Neural progenitor cell (in vitro differentiated cells): ENCODE measurements at regions not wholly inside any gene's neighbourhood (a gene's known extent, or its start where the extent isn't known, plus 50 kb on each side); places are given as distances from the start of the nearest gene placed in this dataset.

ENCODE experiments used
- EZH2 ChIP-seq: fragments of 200-600 bp; sonication (generic); IDR thresholded peaks from 2 replicates; pipeline ENCODE4 v1.6.1; 2017; ENCODE audit warnings: antibody characterized with exemption, mild to moderate bottlenecking, moderate library complexity
- TF ChIP-seq, protein P1 (sequence below): fragments of 200-600 bp; sonication (generic); IDR thresholded peaks from 2 replicates; pipeline ENCODE4 v1.5.1; 2017; ENCODE audit warnings: antibody characterized with exemption, mild to moderate bottlenecking

DNA sequence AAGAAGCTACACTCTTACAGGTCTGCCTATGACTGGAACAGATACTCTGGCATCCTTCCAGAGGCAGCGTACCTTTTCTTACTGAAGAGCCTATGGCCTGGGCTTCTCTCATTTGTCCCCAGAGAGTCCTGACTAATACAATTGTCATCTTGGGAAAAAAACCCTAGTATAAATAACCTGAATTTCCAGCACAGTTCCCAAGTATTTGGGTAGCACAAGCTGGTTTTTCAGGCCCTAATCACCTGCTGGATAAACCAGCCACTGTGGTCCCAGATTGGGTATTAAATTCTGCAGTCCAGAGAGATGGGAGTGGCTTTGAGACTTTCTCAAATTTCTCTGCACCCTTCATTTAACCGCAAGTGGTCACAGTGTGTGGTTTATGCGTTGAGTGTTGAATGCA, 186.8 kb upstream of the NEBL start:
- TF ChIP-seq, protein P1, sequence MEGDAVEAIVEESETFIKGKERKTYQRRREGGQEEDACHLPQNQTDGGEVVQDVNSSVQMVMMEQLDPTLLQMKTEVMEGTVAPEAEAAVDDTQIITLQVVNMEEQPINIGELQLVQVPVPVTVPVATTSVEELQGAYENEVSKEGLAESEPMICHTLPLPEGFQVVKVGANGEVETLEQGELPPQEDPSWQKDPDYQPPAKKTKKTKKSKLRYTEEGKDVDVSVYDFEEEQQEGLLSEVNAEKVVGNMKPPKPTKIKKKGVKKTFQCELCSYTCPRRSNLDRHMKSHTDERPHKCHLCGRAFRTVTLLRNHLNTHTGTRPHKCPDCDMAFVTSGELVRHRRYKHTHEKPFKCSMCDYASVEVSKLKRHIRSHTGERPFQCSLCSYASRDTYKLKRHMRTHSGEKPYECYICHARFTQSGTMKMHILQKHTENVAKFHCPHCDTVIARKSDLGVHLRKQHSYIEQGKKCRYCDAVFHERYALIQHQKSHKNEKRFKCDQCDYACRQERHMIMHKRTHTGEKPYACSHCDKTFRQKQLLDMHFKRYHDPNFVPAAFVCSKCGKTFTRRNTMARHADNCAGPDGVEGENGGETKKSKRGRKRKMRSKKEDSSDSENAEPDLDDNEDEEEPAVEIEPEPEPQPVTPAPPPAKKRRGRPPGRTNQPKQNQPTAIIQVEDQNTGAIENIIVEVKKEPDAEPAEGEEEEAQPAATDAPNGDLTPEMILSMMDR = no peak
- no peak for TF ChIP-seq EZH2
